ENCODE measurements at regions not wholly inside any gene's neighbourhood (a gene's known extent, or its start where the extent isn't known, plus 50 kb on each side); places are given as distances from the start of the nearest gene placed in this dataset.

- no peak for DNase-seq (ENCODE audit: low spot score)
Measured at GRCh38 chr5:174601946-174602345, 122.4 kb upstream of the MSX2 start.

DNA sequence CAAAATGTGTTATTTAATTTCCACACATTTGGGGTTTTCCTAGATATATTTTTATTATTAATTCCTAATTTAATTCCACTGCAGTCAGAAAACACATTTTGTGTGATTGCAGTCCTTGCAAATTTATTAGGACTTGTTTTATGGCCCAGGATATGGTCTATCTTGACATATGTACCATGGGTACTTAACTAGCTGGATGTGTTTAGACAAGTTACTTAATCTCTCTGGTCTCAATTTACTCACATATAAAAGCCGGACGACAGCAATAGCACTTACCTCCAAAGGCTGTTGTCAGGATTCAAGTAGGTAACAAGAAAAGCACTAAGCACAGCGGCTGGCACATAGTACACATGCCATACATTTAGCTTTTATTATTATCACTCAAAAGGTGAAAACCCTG is 118.2 kb upstream of the MSX2 start:
- no peak for DNase-seq (ENCODE audit: low spot score)

DNA sequence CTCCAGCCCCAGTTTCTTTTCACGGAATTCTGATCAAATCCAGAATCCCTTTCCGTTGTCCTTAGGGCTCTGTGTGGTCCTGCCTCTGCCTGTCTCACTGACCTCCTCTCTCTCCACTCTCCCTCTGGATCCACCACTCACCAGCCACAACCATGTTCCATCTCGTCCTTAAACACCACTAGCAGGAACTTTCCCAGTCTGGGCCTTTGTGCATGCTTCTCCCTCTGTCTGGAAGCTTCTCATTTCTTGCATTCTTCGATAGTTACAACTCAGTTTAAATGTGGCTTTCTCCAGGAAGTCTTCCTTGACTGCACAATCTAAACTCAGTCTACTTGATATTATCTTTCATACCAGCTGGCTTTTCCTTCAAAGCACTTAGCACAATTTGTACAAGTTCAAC is 117.7 kb upstream of the MSX2 start:
- no peak for DNase-seq (ENCODE audit: low spot score)

DNA sequence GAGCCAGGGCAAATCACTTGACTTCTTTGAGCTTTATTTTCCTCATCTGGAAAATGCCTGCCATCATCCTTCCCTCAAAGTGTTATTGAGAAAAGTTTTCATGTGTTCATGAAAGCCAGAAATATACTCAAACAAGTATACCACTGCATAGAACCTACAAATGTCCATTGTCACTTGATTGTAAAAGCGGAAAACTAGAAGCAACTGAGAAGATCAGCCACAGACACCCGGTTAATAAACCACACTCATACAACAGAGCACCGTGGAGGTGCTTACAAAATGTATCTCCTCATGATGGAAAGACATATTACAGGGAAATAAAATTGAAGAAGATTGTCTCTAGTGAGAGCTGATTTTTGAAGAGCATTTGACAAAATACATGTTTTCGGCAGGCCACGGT is 117.2 kb upstream of the MSX2 start:
- no peak for DNase-seq (ENCODE audit: low spot score)

GRCh38 chr5:174607916-174608315 is 116.5 kb upstream of the MSX2 start:
- DNase-seq (ENCODE audit: low spot score) = no peak

DNA sequence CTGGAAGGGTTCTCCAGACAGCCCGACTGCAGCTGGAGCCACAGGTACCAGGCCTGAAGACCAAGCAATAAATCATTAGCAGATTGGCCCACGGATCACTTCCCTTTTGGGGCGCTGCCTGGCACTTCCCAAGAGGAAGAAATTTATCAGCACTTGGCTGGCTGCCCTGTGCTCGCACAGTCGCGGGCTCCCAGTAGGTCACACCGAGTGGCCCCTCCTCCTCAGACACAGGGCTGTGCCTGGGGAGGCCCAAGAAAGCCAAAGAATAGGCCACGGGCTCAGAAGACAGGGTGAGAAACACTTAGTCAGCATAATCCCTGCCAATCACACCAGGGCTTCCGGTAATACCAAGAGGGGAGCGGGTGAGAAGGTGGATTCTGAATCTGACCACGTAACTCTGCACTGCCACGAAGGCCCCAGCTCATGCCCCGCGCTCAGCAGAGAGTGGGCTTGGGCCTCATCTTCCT is 115.7 kb upstream of the MSX2 start:
- DNase-seq (ENCODE audit: low spot score) = no peak

DNA sequence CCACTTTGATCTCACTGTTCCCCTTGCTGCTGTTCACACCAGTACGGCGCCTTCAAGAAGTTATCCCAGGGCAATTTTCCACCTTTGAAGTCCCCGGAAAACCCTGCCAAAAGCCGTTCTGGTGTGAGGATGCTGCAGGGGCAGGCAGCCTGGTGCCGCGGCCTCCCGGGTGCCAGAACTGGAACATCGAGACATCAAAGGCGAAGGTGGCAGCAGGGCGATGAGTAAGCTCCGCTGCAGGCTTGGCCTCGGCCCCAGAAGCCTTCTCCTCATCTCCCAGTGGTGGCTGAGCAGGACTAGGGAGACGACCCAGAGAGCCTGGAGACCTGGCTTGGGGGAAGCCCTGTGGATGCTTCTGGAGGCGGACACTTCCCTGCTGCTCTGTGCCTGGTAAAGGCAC is 115.3 kb upstream of the MSX2 start:
- DNase-seq (ENCODE audit: low spot score) = no peak

- DNase-seq (ENCODE audit: low spot score) = no peak
Measured at GRCh38 chr5:174610968-174611367, 113.4 kb upstream of the MSX2 start.

DNA sequence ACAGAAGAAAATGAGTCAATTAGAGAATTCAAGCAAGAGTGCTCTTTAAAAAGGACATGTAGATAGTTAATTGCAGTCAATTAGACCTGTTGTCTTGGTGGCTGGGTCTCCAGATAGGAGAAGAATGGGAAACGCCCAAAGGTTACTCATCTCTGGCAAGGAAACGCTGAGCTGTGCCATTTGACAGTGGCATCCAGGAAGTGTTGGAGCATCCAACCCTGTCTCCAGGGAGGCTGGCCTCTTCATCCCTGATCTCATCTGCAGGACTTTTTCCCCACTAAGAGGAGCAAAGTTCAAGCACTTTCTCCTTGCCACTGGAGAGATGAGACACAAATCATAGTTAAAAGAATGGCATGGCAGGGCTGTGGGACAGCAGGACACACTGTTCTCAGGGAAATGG is 111.7 kb upstream of the MSX2 start:
- no peak for DNase-seq (ENCODE audit: low spot score)

GRCh38 chr5:174614500-174615135 is 109.8 kb upstream of the MSX2 start:
- no peak for DNase-seq (ENCODE audit: low spot score)

- no peak for DNase-seq (ENCODE audit: low spot score)
Measured at GRCh38 chr5:174616036-174616435, 108.3 kb upstream of the MSX2 start.

GRCh38 chr5:174617285-174617684 is 107.1 kb upstream of the MSX2 start:
- peak; percentile 61 for DNase-seq (ENCODE audit: low spot score)

DNA sequence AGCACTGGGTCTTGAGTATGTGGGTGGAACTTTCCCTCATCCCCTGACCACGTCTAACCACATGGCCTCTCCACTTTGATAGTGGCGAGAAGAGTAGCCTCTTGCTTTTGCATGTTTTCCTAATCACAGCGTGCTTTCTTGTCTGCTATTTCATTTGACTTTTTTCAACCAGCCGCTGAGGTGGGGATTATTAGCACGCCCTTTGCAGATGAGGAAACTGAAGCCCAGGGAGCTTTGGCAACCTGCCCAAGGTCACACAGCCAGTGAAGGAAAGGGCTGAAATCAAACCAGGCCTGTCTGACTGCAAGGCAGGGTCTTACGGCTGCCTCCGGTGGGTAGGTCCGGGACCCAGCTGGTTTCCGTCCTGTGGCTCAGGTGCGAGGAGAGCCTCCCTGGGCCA is 106.5 kb upstream of the MSX2 start:
- peak; percentile 55 for DNase-seq (ENCODE audit: low spot score)

DNA sequence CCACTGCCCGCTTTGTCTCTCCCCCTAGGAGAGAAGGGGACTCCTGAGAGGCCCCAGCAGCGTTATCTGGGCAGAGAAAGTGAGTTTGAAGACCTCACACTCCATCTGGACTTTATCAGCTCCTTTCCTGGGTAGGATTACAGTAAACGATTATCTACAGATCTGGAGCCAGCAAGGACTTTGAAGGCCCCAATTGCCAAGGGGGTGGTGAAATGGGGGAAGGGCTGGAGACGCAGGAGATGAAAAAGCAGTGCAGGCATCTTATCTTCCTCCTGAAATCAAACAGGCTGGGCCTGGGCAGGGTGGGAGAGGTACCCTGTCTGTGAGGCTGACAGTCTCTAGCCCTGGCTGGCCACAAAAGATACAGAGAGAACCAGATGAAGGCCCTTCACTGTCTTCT is 105.8 kb upstream of the MSX2 start:
- peak; percentile 57 for DNase-seq (ENCODE audit: low spot score)

DNA sequence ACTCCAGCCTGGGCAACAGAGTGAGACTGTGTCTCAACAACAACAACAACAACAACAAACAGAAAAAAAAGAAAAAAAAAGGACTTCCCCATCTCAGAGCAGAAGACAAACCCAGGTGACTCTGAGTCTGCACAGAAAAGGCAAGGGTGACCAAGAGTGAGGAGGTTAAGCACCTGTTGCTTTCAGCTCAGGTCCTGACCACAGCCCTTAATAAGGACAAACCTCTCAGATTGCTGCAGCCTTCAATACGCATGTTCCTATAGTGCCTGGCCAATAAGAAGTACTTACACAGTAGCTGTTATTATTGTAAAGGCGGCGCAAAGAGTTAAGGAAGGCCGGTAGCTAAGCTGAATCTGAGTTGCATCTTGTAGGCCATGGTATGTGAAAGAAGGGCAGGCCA is 102.3 kb upstream of the MSX2 start:
- no peak for DNase-seq (ENCODE audit: low spot score)

GRCh38 chr5:174623018-174623417 is 101.4 kb upstream of the MSX2 start:
- DNase-seq (ENCODE audit: low spot score) = no peak

DNA sequence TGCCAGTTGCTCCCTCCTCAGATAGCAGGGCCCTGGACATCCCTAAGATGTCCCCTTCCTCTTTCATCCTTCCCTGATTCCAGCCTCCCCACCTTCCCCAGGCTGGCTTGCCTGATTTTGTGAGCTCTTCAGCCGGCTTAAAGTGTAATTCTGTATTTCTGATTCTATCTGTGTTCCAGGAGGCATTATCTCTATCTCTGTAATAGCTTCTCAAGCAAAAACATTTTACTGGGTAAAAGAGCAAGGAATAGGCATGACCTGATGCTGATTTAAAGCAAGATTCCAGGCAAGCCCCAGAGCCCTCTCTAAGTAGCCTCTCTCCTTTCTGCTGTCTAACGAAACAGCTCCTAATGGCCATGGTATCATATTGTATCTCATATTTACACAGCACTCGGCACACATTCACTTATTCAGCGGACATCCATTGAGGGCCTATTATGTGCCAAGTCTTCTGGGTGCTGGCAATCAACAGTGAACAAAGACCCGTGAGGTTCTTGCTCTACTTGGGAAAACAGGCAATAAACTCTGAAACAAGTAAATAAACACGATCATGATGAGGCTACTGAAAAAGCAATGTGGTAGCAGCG is 100.9 kb upstream of the MSX2 start:
- no peak for DNase-seq (ENCODE audit: low spot score)

DNA sequence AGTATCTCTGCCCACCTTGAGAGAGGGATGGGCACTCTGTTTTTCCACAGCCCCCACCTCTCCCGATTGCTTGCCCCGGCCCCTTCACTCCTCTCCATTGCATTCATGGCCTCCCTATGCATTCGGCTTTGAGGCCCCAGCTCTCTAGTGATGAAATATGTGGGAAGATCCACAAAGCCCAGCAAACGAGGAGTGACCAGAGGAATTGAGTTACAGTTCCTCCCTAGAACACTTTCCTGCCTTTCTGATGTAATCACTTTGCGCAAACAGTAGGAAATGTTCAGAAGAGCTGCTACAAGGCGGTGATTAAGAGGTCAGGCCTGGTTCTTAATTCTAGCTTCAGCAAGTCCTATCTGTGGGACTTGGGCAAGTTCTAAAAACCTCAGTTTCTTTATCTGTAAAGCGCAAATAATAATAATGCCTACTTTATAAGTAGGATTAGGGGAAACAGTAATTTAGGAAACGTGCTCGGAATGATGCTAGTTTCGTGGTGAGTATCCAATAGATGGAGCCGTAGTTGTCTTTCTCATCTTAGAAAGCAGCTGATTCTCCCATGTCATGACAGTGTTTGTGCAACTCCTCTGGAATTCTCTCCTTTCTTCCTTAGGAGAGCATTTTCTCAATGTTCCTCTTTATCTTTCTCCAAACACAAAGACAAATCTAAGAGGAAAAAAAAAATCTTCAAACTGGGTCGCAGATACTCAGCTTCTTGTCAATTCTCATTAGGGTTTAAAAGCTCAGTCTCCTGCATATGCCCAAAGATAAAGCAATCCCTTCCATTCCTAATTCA is 99.5 kb upstream of the MSX2 start:
- no peak for DNase-seq (ENCODE audit: low spot score)

GRCh38 chr5:174625591-174626350 is 98.6 kb upstream of the MSX2 start:
- DNase-seq (ENCODE audit: low spot score) = no peak

DNA sequence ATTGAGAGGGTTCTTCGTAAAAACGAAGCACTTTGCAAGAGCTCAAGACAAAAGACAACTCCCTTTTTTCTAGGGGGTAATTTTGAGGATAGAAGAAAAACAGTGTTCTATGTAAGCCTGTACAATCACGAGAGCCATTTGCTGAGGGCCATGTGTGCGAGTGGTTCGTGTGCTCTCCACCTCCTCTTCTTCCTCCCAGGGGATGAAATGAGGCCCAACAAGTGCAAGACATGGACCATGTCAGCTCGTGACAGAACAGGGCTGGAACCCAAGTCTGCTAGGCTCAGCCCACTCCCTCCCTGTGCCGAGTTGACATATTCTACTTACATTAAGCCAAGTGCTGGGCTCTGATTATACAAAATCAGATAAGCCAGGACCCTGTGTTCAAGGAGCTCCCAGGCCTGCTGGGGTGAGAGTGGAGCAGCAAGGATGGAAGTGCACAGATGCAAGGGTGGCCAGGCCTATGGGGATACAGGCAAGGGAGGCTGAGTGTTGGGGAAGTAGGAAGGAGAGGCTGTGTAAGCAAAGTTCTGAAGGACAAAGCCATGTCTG is 97.9 kb upstream of the MSX2 start:
- DNase-seq (ENCODE audit: low spot score) = no peak

- DNase-seq (ENCODE audit: low spot score) = no peak
Measured at GRCh38 chr5:174636094-174636493, 88.3 kb upstream of the MSX2 start.

DNA sequence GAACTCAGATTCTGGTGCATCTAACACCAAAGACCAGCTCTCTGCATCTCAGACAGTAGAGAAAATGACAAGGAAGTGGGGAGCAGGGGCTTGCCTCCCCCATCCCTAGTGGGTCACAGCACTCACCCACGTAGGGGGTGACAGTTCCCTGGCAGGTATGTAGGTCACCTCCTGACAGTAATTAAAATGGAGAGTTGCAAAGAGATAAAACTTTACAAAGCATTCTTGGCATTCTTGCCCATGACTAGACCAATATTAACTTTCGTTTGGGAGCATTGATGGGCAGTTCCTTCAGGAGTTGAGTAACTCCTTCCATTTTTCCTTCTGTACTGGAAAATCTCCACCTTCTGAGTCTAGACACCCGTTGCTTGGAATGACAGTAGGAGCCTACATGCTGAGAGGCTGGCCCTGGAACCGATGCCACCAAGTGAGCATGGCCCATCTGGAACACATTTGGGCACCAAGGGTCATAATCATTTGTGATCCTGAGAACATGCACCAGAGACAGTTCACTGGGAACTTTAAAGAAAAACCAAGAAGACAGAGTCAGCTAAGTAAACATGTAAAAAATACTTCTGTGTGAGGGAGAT is 81.5 kb upstream of the MSX2 start:
- DNase-seq (ENCODE audit: low spot score) = no peak

Measured in D341Med (cell line).